NCI-H510A (cell line): ENCODE measurements at regions not wholly inside any gene's neighbourhood (a gene's known extent, or its start where the extent isn't known, plus 50 kb on each side); places are given as distances from the start of the nearest gene placed in this dataset.
"Not testable (repeated sequence)": the region's sequence is repeated elsewhere in the genome, so short reads cannot be mapped to it uniquely, and the experiment has no call there.

Source experiments
- DNase-seq: peaks from one replicate; lab custom pipeline; 2025; lab: John Stamatoyannopoulos, UW

DNA sequence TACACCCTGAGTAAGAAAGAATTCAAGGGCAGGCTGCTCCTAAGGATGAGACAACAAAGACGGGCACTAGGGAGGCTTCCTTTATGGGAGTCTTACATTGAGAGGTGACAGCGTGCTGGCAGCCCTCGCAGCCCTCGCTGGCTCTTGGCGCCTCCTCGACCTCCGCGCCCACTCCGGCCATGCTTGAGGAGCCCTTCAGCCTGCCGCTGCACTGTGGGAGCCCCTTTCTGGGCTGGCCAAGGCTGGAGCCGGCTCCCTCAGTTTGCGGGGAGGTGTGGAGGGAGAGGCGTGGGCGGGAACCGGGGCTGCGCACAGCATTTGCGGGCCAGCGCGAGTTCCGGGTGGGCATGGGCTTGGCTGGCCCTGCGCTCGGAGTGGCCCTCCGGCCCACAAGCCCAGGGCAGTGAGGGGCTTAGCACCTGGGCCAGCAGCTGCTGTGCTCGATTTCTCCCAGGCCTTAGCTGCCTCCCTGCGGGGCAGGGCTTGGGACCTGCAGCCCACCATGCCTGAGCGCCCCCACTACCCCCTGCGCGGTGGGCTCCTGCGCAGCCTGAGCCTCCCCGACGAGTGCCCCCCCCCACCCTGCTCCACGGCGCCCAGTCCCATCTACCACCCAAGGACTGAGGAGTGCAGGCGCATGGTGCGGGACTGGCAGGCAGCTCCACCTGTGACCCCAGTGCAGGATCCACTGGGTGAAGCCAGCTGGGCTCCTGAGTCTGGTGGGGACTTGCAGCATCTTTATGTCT is 75.3 kb downstream of the BARX1 start:
- not testable (repeated sequence) for DNase-seq

DNA sequence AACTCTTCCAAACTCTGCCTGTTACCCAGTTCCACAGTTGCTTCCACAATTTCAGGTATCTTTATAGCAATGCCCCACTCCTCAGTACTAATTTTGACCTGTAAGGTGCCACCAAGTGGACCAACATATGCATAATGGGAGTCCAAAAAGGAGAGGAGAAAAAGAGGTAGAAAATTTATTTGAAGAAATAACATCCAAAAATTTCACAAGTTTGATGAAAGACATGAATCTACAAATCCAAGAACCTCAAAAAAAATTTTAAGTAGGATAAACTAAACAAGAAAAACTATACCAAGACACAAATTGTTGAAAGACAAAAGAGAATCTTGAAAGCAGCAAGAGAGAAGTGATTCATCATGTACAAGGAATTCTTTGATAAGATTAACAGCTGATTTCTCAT is 79.8 kb downstream of the BARX1 start:
- no peak for DNase-seq

DNA sequence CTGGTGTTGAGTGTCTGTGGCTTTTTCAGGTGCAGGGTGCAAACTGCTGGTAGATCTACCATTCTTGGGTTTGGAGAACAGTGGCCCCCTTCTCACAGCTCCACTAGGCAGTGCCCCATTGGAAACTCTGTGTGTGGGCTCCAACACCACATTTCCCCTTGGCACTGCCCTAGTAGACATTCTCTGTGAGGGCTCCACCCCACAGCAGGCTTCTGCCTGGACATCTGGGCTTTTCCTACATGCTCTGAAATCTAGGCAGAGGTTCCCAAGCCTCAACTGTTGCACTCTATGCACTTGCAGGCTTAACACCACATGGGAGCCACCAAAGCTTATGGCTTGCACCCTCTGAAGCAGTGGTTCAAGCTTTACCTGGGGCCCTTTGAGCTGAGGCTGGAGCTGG is 80.9 kb downstream of the BARX1 start:
- DNase-seq, result no peak

DNA sequence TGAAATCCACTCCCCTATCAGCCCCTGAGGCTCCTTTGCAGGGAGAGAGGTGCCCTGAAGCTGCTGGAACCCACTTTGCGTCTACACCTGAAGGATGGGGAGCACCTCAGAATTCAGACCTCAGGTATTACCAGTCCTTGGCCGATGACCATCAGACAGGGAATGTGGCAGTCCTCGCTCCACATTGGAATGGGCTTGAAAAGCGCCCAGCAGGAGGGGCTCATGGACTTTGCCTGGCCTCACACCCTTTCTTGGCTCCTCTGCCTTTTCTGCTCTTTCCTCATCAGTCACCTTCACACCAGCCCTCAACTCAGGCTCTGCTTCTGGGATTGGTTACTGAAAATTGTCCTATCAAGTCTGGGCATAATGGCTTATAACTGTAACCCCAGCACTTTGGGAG is 83.9 kb downstream of the BARX1 start:
- DNase-seq, result no peak

DNA sequence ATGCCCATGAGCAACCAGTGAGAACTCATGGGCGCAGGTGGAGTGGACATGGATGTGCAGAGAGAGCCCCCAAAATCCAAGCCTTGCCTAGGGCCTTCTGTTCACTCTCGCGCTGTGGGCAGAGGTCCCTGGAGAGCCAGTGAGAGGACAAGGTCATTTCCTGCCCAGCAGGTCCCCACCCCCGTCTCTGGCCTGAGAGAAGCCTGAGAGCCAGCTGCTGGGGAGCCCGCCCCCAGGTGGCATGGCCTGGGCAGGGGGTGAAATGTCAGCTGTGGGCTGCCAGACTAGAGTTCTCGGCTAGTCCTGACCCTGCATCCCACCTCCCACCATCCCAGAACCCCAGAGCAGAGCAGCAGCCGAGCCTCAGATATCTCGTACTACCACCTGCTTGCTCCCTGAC is 85.3 kb downstream of the BARX1 start:
- no peak for DNase-seq

DNA sequence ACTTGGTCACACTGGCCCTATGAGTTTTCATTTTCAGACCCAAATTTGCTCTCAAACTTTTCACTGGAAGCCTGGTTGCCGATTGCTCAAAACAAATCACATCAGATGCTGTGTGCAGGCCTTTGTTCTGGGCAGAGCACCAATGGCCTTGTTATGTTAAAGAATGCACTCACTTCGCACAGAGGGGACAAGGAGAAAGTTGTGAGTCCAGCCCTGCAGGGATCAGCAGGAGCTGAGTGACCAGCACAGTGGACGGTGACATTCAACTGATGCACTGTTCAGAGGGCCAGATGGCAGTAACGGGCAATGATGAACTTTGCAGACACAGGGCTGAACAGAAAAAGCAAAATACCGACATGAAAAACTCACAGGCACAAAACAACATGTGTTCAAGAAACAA is 86.1 kb downstream of the BARX1 start:
- DNase-seq, result no peak

DNA sequence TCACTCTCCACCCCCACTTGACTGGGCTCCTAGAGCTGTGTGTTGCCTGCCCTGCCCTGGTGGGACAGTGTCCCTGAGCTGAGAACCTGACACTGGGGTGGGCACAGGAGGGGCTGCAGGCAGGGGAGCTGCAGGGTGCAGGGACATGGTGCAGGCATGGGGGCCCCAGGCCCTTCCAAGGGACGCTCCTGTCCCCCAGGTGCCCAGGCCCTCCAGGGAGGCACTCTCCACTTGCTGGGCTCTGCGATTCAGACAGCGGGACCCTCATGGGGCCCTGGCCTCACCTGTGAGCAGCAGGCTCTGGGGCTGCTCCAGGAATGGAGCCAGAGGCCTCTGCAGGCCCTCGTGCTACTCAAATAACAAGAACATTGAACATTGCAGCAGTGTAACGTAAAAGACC is 89.4 kb downstream of the BARX1 start:
- no peak for DNase-seq

DNA sequence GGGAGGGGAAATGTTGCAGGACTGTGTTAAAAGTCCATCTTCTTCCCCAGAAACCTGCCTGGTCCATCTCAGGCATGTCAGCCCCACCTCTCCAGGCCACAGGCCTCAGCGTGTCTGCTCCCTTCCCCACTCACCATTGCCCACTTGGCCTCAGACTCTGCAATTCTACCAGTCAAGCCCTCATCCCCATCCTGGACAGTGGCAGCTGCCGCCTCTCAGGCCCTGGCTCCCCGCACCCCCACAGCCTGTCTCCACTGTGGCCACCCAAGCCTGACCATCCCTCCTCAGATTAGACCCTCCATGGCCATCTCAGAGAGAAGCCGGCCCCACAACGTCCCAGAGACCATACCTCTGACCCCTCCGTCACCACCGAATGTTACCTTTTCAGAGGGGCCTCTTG is 89.9 kb downstream of the BARX1 start:
- DNase-seq, result no peak

DNA sequence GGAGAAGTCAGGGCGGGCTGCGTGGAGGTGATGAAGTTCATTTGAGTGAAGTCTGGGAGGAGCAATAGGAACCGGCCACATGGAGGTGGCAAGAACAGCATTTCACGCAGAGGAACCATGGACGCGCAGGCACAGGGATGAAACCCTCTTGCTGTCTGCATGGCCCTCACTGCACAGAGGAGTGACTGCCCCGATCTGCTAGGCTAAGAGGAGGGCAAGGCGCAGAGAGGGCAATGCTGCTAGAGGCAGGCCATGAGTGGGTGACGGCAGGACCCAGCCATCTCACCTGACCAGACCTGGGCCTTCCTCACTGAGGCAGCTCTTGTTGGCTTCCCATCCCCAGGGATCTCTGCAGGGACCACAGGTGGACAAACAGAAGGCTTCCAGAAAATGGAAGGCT is 90.3 kb downstream of the BARX1 start:
- no peak for DNase-seq

DNA sequence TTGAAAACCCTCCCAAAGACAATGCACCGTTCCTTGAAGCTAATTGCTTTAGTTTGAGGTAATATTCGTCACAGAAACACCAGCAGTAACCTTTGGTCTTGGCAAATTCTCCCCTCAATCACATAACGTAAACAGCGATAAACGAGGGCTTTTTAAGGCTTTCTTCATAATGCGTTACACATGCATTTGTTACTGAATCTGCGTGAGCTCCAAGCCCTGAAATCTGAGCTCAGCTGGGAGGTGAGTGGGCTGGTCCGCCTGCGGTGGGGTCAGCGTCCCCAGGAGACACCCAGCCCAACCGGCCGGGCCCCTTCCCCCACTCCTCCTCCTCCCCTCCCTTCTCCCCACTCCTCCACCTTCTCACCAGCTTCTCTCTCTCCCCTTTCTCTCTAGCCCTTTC is 91.1 kb downstream of the BARX1 start:
- no peak for DNase-seq

DNA sequence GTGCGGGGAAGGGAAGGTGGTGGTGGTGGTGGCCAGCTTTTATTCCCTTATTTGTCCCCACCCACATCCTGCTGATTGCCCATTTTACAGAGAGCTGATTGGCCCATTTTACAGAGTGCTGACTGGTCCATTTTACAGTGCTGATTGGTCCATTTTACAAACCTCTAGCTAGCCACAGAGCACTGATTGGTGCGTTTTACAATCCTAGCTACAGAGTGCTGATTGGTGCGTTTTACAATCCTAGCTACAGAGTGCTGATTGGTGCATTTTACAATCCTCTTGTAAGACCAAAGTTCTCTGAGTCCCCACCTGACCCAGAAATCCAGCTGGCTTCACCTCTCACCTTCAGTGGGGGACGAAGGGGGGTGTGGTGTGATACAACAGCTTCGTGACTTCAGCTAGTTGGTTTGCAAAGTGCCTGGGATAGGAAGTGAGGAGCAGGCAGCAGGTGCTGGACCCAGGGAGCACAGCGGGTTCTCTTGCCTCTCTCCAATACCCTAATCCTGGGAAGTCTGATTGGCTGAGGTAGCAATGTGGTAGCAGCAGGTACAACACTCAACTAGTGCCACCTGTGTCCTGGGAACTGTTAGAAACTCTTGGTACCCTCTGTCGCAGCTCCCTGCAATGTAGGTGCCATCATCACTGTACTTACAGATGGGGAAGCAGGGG is 92.1 kb downstream of the BARX1 start:
- no peak for DNase-seq

DNA sequence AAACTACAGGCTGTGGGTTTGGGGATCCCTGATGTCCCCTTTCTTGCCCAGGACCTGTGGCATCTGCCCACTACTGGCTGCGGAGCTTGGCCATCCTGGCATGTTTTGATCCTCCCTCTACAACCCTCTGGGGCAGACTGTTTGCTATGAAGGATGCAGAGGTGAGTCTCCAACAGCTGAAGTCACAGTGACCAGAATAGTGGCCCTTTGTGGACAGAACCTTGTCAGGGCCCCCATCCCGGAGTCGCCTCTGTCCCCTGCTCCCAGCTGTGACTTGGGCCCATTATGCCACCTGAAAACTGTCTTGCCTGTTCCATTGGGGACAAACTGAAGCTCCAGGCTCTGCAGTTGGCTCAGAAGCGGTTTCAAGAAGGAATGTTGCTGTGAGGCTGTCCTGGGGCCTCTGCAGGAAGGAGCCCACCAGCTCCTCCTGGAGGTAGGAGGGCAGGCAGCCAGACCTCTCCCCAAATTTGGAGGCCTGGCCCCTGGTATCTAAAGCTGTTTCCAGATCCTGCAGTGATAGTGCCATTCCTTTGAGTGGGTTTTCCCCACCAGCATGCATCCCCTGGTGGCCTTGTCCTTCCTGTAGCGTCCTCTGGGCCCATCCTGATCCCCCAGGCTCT is 93.3 kb downstream of the BARX1 start:
- no peak for DNase-seq

DNA sequence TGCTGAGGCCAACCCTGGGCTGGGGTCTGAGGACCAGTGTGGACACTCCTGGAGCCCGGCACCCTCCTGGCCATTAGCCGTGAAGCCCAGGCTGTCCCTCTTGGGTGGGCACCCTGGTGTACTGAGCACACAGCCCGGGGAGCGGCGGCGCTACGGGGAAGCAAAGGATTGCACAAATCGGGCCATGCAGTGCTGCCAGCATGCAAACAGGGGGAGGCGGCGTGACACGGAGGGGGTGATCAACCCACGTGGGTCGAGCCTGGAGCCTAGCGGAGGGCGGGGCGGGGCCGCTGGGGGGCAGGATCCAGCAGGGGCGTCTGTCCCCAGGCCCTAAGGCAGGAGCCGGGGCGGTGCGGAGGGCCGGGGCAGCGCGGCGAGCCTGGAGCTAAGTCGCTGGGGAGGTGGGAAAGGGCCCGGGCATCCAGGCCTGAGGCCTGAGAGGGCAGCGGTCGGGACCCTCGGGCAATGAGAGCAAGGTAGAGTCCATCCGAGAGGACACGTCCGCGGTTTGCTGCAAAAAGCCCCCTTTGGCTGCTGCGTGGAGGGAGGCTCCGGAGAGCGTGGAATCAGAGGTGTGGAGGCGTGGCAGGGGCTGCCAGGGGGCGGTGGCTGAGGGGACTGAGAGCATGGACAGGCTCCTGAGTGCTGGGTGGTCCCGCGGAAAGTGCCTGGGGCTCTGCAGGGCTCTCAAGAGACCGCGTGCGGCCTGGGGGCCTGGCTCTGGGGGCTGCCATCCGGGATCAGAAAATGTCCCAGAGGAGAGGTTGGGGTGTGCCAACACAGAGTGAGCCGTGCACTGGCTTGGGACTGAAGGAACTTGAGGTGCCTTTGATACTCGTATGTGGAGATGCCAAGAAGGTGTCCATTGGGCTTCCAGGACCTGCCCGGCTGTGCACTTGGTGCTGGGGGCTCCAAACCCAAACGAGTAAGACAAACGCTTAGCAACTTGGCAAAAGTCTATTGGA is 94.2 kb downstream of the BARX1 start:
- DNase-seq, result no peak

DNA sequence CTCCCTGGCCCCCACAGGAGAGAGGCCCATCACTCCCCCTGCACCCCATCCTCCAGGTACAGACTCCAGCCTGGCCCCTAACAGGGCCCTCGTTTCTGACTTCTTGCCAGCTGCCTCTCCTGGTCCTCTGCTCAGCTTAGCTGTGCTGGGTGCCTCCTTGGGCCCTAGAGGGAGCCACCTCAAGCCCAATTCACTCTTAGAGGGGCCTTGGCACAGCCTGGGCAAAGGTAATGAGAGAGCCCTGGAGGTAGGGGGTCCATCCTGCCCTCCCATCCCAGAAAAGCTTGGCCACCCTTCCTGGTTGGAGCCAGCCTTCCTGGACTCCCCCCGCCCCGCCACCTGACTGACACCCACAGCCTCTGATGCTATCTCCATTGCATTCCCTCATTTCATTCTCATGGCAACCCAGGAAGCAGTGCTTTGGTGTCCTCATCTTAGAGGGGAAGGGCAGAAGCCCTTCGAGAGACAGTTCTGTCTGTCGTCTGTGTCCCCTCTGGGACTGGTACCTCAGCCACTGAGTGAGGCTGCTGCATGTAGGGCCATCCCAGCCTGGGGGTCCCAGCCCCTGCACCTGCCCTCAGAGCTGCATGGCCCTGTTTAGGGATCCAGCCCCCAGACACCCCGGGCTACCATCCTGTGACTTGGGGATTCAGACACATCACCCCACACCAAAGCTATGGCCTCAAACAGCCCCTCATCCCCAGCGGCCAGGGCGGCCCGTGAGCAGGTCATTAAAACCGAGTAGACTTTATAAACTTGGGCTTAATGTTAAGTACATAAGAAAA is 95.5 kb downstream of the BARX1 start:
- DNase-seq, result no peak

DNA sequence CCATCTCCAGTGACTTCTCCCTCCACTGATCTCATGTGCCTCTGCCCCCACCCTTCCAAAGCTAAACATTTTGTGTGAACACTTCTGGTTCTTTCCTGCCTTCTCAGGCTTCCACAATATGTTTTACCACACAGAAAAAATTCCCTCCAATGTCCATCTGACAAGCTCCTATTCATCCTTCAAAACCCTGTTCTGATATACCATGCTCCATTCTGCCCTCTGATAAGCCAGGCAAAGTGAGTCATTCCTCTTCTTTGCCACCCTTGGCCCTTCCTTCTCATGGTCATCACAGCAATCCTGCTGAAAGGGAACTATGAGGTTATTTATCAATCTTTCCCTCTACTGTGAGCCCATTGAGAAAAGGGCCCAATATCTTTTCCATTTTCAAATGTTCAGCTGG is 97.6 kb downstream of the BARX1 start:
- DNase-seq, result no peak

DNA sequence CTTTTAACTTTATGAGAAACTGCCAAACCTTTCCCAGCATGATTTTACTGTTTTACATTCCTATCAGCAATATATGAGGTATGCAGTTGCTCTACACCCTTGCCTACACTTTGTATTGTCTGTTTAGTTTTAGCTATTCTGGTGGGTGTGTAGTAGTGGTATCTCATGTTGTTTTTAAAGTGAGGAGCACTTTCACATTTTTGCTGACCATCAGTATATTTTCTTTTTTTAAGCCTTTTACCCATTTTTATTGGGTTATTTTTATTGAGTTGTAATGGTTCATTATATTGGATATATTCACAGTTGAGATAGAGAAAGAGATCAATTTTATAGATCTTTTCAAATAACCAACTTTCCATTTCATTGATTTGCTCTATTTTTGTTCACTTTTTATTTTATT is 102.4 kb downstream of the BARX1 start:
- no peak for DNase-seq

DNA sequence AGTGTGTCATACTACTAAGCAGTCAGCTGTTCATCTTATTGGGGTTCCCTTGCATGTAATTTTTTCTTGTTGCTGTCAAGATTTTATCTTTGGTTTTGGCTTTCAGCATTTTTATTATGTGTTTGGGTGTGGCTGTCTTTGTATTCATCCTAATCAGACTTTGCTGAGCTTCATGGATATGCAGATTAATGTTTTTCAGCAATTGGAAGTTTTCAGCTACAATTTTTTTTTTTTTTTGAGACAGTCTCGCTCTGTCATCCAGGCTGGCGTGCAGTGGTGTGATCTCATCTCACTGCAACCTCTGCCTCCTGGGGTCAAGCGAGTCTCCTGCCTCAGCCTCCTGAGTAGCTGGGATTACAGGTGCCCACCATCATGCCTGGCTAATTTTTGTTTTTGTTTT is 108.8 kb downstream of the BARX1 start:
- no peak for DNase-seq

DNA sequence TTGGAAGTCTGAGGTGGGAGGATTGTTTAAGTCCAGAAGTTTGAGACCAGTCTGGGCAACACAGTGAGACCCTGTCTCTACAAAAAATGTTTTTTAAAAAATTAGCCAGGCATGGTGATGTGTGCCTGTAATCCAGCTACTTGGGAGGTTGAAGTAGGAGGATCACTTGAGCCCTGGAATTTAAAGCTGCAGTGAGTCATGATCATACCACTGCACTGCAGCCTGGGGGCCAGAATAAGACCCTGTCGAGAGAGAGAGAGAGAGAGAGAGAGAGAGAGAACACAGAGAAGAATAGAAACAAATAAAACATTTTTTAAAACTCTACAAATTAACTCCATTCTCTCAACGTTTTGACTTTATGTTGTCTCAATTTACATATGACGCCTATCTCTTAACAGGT is 111.8 kb downstream of the BARX1 start:
- DNase-seq, result no peak

DNA sequence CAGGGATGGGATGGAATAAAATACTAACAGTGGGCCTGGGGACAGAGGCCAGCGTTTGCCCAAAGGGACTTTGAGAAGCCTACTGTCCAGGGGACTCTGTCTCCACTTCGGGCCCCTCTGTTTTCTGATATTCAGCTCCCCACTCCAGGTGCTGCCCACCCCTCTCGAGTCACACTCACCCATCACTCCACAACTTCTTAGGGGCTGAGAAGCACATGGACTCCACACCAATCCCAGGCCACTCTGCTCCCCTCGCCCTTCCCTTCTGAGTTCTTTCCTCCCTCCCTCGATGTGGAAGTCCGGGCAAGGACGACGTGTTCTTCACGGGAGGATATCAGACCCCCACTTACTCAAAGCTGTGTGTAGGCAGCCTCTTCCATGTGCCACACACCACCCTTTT is 124.5 kb downstream of the BARX1 start:
- no peak for DNase-seq

DNA sequence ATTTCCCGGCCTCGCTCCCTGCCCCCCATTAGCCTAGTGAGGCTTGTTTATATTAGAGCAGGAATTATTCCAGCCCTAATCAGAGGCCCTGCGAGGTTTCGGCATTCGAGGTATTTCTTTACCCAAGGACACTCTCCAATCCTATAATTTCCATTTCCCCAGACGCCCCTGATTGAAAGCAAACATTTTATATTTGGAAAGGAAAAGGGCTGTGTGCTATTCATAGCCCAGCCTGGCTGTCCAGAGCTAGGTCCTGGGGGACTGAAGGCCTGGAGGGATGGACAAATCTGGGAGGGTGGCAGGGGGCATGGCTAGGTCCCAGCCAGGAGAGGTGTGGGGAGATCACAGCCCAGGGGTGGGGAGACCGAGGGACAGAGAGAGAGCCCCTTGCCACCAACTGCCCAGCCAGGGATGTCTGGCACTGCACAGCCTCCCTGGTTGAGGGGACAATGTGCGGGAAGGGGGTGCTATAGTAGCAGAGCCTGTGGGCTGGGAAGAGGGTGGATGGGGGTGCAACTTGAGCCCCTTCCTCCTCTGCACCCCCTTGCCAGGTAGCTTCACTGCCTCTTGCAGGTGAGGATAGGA is 125.1 kb downstream of the BARX1 start:
- DNase-seq, result no peak
